HG03045 (cell line): ENCODE measurements at regions not wholly inside any gene's neighbourhood (a gene's known extent, or its start where the extent isn't known, plus 50 kb on each side); places are given as distances from the start of the nearest gene placed in this dataset.
"Not testable (repeated sequence)": the region's sequence is repeated elsewhere in the genome, so short reads cannot be mapped to it uniquely, and the experiment has no call there.

ENCODE experiments used
- ATAC-seq: cut with Tn5 transposase; IDR thresholded peaks from one replicate; pipeline ENCODE4 v1.9.1; 2021; ENCODE audit warnings: mild to moderate bottlenecking, moderate library complexity; ENCODE audit not compliant: unreplicated experiment

DNA sequence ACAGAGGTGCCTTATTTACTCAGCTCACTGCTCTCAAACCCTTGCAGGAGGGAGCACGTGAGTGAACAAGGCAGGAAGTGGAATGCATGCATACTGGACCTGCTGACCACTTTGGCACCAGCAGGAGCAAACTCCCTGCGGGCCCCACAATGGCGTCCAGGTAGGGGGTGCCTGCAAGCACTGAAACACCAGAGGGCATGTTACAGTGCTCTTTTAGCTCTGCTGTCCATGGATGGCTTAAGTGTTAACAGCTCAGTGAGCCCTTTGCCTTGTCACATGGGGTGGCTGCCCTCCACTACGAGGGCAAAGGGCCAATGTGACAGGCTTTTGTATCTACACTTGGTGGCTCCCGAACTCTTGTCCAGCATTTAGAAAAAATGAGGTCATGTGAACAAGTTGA, 199.5 kb upstream of the UGT8 start:
- ATAC-seq, result no peak

DNA sequence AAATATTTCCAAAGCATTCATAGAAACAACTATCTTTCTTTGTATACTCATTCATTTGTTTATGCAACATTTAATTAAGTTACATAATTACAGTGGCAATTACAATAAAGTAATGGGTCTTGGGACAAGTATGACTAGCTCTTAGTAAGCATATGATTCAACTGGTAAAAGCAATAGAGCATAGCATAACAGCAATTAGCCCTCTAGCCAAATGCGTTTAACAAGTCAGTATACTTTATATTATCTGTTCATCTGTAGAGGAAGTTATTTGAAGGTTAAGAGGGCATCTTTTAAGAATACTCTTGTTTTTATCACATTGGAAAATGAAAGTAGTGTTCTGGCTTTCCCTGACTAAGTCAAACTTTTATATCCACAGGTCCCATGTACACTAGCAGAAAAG, 198.1 kb upstream of the UGT8 start:
- ATAC-seq, result no peak

DNA sequence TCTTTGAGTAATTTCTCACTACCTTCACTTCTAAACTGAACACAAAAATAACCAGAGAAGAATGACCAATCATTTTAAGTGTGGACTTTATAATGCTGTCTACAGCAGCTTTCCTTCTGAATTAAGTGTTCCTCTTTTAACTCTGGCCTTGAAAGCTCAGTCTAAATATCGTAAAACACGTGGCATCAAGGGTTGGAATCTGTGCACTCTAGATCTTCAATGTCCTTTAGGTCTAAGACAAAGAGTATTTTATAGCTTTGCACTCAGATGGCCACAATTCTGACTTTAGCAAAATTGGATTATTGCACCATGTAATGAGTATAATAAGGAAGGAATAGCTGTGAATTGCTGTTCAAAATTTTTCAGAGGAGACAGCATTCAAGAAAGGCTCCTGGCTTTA, 197.1 kb upstream of the UGT8 start:
- ATAC-seq, result no peak

DNA sequence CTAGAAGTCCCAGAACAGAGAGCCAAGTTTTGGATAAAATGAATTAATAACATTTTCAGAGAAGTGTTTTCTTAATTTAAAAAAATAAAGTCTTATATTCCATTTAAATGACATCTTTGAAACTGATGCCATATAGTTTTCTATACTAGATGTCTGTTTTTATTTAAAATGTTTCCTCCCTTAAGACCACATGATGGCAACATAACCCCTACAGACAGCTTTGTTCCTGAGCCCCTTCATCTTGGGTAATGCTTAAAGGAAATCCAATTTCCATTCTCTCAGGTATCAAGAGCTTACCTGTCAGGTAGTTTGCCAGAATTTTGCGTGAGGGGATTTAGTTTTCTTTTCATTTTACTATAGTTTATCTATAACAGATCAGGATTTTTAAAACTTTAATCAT, 181.4 kb upstream of the UGT8 start:
- no peak for ATAC-seq

DNA sequence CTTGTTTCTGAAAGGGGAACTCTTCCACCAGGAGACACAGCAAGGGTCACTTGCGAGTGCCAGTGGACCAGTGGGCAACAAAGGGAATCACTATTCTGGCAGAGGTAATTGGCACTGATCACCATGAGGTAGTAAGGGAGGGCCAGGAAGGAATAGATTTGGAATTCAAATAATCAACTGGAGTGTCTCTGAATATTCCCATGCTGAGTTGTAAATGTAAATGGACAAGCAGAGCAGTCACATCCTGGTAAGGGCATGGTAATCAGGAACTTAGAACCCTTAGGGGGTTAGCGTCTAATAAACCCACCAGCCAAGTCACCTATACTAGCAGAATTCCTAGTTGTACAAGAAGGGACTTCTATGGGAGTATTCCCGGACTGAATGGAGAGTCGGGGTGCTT, 178.5 kb upstream of the UGT8 start:
- ATAC-seq, result no peak

DNA sequence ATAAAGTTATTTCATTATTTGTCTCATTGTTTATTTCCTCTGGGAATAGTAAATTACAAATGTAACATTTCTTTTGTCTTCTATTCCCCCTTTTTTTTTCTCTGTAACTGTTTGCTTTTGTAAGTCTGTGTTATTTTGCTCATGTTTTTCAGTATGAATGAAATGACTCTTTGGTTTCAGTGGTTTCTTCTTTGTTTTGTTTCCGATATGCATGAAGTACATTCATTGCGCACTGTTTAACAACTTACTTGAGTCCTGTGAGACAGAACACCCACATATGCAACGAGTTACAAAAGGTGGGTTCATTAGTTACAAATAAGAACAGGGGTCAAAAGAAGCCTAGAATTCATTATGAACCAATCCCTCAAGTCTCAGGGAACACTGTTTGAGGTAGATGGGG, 175.0 kb upstream of the UGT8 start:
- ATAC-seq, result peak; percentile 82

DNA sequence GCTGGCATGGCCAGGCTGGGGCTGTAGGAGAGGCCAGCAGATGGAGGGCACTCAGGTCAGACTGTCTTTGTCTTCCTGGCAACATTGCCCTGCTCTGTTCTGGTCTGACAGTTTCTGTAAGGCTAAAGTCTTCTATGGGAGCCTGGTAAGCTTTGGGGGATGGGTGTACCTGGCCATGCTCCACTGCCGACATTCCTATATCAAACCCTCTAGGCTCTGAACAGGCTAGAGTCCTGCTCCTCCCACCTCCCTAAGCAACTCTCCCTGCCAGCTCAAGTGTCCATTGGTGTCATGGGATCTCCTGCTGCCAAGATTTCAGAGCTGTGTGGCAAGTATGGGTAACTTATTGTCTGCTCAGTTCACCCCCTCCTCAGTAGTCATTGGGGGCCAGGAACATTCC, 163.5 kb upstream of the UGT8 start:
- ATAC-seq, result no peak

DNA sequence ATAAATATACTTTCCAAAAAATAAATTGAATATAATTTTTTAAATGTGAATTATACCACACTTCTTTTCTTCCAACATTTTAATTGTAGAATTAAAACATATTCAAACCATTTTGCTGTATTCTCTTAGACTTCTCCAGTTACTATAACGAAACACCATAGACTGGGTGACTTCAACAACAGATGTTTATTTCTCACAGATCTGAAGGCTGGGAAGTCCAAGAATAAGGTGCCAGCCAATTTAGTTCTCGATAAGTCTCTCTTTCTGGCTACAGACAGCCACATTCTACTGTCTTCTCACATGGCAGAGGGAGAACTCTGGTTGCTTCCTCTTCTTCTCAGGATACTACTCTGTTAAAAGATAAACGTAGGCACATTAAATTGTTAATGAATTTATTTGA, 155.8 kb upstream of the UGT8 start:
- ATAC-seq, result no peak

DNA sequence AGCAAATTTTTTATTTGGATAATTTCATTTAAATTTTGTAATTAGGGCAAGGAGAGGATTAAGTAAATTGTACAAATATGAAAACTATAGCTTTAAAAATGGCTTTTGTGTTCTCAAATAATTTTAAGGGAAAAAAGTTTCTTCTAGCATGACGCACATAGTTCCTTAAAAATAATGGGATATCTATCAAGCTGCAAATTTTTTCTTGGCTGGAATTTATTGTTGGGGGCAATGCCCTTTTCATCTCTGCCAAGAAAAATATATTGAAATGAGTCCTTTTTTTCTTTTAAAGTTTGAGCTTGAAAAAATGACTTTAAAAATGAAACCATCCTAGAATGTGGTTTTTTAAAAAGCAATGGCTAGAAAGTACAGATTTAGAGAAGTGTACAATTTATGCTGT, 154.4 kb upstream of the UGT8 start:
- no peak for ATAC-seq

DNA sequence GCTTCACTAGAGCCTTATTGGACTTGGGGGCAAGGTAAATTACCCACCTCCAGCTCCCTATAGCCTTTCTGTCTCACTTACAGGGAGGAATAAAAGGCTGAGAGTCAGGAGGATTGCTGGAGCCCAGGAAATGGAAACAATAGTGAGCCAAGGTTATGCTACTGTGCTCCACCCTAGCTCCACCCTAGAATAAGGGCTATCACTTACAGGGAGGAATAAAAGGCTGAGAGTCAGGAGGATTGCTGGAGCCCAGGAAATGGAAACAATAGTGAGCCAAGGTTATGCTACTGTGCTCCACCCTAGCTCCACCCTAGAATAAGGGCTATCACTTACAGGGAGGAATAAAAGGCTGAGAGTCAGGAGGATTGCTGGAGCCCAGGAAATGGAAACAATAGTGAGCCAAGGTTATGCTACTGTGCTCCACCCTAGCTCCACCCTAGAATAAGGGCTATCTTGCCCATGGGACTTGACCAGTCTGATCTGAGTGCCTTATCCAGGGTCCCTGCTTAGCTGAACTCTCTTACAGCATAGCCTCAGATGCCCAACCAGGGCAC, 150.6 kb upstream of the UGT8 start:
- ATAC-seq, result not testable (repeated sequence)

DNA sequence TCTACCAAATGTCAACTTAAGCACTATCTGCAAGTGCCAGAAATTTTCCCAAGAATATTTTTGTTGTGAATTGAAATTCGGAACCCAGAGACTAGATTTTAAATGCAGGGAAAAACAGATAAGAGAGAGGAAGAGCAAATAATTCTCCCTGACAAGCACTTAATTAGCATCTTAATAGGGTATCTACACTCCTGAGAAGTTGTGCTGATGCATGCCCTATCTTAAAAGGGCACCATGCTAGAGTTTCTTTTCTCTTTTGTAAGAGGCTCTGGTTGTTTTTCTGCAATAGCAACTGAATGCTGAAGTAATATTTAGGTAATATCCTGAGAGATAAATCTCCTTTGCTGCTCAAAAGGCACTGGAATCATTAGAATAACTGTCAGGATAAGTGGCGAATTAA, 139.9 kb upstream of the UGT8 start:
- ATAC-seq, result no peak

DNA sequence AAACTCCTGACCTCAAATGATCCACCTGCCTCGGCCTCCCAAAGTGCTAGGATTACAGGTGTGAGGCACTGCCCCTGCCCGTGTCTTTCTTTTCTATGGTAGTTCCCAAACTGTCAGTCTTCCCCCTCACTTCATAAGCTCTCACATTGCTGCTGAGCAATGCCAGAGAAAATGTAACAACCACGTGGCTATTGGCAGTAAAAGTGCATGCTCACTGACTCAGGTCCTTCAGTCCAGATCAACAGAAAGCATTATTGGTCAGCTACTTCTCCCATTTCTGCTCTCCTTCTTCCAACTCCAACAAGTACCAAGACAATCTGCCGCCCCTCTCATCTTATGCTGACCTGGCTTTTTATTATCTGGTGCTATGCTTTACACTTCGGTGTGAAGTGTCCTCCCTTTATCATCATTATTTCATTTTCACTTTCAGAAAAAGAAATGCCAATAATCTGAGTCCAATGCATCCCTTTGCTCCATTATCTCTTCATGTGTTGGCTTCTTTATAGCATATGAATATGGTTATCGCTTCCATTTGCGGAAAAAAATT, 133.8 kb upstream of the UGT8 start:
- ATAC-seq, result no peak

DNA sequence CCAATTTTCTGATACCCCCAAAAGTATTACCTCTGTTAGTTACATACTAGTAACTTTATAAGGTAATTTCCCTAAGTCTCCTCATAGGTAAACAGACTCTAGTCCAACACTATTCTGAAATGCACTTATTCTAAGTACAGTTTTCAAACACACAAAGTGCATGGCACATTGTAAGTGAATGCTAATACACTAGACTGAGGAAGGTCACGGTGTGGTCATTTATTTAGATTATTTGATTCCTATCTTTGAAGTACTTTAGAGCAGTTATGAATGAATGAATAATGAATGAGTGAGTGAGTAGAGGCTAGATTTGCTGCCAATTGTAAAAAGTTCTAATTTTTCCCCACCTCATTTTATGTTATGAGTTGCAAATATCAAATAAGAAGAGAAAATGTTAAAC, 132.8 kb upstream of the UGT8 start:
- ATAC-seq, result no peak

DNA sequence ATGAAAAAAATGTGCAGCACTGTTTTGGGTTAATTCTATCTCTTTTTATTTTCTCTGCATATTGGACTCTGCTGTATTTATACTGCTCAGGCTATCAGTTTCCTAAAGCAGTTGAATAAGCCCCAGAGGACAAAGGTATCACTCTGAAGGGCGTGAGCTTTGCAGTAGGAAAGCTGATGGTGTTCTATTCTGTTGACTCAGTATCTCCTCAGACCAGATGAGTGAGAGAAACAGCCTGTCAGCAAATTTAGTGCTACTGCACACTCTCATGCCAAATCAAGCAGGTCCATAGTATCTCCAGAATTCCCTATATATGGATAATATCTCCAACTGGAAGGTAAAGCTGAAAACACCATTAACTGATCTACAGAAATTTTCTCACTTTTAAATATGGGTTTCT, 132.3 kb upstream of the UGT8 start:
- no peak for ATAC-seq

DNA sequence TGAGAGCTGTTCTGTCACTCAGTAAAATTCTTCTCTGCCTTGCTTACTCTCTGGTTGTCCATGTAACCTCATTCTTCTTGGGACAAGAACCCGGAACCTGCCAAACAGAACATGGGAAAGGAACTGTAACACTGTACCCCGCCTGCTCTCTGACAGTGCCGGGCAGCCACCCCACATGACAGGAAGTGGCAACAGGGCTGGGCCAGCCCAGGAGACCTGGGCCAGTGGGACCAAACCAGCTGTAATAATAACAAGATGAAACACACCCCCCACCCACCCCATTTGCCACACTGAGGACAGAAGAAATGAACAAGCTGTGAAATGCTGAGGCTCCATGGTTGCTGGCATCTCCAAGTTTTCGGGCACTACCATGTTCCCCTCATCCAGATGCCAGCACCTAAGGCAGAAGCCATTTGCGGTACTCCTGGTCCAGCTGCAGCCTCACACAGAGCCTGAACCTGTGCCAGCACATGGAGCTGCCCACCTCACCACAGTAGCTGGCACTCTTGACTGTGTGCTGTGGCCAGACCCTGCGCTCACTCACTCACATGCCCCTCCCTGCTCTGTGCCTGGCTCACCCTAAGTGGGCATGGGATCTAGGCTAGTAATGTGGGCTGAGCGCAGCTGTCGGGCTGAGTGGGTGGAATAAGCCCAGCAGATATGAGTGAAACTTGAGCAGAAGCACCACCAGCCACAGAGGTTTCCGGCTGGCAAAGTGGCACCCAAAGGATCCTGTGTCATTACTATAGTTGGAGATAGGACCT, 126.2 kb upstream of the UGT8 start:
- no peak for ATAC-seq

DNA sequence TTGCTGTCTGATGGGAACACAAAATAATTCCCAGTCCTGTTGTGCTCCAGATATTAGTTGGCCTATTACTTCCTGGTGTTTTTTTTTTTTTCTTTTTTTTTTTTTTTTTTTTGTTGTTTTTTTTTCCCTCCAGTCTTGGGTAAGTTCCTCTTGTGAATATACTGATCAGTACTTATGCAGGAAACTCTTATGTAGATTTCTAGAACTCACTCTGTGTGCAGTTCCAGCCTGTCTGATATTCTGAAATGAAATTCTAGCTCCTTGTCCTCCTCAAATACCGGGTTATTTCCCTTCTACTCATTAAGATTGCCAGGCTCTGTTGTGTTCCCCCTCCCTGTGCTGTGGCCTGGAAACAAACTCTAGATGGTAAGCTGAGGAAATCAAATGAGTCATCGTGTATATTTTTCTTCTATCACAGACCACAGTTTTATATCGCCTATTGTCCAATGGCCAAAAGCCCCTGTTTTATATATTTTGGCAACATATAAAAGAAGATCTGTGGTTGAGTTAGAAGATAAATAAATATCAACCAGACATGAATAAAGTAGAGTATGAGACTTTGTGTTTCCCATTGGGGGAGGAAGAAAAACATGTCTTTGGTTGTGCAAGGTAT, 124.3 kb upstream of the UGT8 start:
- no peak for ATAC-seq

DNA sequence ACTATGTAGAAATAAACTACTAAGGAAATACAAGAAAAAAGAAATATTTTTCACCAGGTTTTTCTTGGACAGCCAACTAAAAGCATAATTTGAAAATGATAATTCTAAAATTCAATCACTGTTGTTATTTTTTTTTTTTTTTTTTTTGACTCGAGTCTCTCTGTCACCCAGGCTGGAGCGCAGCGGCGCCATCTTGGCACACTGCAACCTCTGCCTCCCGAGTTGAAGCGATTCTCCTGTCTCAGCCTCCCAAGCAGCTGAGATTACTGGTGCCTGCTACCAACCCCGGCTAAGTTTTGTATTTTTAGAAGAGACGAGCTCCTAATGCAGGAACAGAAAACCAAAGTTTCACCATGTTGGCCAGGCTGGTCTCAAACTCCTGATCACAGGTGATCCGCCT, 122.3 kb upstream of the UGT8 start:
- no peak for ATAC-seq

DNA sequence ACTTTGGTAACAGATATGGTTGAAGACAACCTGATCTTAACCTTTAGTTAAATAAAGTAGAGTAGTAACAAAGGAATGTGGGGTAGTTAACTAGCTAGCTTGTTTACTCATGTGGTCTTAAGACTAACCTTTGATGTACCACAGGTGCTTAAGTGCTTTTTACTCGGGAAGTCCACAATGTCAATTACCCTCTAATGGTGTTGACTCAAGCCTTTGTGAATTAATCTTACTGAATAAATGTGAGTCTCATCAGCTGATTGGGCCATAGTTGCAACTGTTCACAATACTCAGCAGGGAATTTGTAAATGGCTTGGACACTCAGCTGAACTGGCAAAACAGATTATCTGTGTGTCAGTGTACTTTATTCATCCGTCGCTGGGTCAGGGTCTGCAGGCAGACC, 119.0 kb upstream of the UGT8 start:
- ATAC-seq, result no peak

DNA sequence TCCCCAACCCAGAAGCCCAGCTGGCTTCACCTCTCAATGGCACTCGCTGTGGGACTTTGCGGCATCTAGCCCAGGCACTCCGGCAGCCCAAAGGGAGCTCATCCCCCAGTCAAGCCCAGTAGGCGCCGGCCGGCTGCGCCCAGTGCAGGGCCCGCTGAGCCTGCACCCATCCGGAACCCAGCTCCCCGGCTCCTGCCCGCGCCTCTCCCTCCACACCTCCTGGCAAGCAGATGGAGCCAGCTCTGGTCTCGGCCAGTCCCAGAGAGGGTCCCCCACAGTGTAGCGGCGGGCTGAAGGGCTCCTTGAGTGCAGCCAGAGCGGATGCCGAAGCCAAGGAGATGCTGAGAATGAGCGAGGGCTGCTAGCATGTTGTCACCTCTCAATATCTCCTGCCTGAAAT, 116.8 kb upstream of the UGT8 start:
- no peak for ATAC-seq

DNA sequence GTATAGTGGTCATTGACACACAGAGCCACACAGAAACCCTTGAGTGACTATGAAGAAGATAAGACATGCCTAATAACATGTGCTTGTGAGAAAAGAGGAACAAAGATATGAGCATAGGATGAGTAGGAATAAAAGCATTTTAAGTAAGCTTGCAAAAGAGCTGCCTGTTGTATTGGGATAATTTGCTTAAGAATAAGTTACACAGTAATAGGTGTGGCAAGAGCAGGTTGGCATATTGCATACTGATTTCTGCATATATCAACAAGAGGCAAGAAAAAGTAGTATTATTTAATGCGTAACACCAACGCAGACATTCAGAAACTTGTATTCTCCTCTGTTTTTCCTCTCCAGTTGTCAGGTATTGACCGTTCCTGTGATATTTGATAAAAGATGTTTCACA, 111.5 kb upstream of the UGT8 start:
- no peak for ATAC-seq

DNA sequence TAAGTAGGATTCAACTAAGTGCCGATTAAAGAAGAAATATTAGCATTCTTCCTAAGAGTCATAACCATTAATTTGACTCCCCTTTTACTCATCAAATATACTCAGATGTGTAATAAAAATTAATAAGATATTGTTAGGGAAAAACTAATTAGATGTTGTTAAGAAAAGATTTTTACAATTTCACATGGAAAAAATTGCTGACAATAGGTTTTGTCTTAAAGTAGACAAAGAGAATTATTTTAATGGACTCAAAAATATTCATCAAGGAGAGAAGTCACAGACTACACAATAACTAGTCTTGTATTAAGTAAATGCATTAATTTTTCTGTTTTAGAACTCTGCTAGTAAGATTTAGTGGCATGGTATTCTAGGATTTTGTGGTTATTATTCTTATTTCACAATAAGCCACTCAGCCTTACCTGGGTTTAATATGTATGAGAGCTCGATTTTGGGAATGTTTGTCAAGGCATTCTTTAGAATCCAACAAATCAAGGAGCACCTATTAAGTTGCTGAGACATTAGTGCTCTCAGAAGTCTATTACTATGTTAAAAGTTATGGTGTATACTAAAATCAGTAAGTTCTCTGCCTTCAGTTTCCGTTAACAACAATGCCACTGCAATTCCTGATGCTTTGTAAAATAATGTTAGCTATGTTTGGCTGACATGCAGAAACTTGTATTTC, 110.2 kb upstream of the UGT8 start:
- ATAC-seq, result no peak
